HG02970 (cell line): ENCODE measurements at regions not wholly inside any gene's neighbourhood (a gene's known extent, or its start where the extent isn't known, plus 50 kb on each side); places are given as distances from the start of the nearest gene placed in this dataset.

ENCODE experiments used
- ATAC-seq: cut with Tn5 transposase; IDR thresholded peaks from one replicate; pipeline ENCODE4 v1.9.1; 2021; ENCODE audit warnings: mild to moderate bottlenecking, moderate library complexity, moderate number of reproducible peaks; ENCODE audit not compliant: unreplicated experiment, low FRiP score

DNA sequence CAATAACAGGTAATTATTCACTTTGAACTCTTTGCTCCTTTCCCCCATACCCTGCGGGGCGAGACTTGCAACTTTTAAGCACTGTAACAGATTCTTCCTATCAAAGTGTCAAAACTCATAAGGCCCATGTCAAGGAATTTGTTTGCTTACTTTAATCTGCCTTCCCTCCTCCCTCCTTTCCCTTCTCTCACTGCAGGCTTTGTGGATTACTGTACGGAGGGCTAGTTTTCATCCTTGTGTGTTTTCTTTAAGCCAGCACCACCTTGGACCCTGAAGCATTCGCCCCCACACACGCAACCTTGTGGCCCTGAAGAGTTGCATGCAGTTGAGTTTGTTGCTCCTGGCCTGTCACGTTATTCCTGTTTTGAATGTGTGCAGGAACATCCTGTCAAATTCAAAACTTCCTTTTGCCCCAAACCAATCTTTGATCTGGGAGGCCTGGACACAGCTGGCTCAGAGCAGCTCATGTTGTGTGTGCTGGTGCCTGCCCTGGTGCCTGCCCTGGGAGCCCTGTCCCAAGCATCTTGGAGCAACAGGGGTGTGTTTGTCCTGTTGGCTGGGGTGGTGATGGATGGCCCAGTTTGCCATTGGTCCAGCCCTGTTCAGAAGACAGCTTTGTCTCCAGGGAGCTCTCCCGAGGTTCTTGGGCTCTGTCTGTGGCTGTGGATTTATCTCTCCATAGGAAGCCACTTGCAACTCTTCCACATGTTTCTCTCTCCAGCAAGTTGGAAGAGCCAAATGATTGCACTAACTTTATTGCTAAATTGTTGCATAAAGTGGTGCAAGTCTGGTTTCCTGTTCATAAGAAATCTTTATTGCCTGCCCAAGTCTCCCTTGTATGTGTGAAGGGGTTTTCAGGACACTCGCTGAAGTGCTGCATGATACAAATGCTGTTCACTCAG is 199.6 kb downstream of the VAPA start:
- ATAC-seq, result no peak

DNA sequence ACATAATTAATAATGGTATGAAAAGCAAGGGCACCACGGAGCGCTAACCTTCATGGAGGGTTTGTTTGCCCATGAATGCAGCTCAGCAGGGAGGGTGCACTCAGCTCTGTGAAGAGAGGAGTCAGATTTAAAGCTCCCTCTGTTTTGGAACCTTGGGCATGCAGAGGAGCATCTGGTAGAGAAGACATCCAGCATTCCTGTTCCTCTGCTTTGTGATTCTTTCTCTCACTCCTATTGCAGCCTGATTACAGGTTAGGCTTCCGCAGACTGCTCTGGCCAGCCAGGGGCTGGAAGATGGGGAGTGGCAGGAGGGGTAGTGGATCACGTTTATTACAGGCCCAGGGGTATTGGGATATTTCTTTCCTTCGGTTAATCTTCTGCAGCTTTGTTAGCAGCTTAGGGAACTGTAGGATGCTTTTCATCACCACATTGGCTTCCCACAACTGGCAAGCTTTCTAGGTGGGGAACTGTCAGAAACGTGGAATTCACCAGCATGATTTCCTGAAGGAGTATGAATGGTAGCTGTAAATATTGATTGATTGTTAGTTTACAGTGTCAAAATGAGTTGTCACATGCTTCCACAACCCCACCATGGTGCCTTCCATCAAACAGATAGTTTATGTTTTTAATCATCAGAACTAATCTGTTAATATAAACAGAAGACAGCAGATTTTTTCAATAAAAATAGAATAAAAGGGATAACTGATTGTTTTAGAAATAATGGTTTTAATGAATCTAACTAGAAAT is 201.1 kb downstream of the VAPA start:
- no peak for ATAC-seq

DNA sequence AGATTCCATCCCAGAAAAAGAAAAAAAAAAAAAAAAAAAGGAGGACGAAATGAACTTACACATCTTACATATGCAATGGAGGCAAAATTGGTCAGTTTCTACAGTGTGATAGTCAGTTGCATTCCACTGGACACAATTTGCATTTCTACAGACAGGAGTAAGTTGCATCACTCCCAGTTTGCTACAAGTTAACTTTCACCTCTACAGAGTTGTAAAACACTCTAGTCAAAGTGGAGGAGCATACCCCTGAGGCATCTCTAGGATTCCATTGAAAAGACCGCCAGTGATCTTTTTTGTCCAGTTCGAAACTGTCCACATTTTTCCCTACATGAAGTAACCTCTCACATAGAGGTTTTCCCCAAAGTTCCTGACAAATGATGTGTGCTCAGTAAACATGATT is 202.8 kb downstream of the VAPA start:
- ATAC-seq, result no peak

DNA sequence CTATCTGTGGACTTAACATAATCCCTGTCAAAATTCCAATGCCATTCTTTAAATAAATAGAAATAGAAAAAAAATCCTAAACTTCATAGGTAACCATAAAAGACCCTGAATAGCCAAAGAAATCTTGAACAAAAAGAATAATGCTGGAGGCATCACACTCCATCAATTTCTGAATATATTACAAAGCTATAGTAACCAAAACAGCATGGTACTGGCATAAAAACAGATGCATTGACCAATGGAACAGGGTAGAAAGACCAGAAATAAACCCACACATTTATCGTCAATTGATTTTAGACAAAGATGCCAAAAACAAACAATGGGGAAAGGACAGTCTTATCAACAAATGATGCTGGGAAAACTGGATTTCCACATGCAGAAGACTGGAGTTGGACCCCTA is 205.7 kb downstream of the VAPA start:
- ATAC-seq, result no peak

DNA sequence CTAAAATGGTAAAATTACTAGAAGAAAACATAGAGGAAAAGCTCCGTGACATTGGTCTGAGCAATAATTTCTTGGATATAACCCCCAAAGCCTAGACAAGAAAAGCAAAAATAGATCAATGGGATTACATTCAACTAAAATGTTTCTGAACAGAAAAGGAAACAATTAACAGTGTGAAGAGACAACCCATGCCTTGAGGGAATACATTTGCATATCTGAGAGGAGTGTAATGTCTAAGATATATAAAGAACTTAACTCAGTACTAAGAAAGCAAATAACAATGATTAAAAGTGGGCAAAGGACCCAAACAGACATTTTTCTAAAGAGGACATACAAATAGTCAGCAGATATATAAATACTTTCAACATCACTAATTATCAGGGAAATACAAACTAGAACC is 206.2 kb downstream of the VAPA start:
- no peak for ATAC-seq

DNA sequence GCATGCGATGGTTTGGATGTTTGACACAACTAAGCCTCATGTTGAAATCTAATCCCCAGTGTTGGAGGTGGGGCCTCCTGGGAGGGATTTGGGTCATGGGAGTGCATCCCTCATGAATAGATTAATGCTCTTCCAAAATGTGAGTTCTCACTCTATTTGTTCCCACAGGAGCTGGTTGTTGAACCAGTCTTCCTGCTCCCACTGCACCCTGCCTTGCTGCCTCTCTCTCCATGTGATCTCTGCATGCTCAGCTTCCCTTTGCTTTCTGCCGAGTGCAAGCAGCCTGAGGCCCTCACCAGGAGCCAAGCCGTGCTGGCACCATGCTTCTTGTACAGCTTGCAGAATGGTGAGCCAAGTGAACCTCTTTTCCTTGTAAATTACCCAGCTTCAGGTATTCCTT is 206.8 kb downstream of the VAPA start:
- no peak for ATAC-seq

DNA sequence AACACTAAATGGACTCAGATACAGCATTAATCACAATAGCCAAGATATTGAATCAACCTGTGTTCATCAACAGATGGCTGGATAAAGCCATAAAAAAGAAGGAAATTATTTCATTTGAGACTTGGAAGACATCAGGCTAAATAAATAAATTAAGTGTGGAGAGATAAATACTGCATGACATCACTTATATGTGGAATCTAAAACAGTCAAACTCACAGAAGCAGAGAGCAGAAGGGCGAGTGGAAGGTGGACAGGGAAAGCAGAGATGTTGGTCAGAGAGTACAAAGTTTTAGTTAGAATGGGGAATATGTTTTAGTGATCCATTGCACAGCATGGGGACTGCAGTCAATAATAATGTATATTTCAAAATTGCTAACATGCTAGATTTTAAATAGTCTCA is 207.2 kb downstream of the VAPA start:
- no peak for ATAC-seq

DNA sequence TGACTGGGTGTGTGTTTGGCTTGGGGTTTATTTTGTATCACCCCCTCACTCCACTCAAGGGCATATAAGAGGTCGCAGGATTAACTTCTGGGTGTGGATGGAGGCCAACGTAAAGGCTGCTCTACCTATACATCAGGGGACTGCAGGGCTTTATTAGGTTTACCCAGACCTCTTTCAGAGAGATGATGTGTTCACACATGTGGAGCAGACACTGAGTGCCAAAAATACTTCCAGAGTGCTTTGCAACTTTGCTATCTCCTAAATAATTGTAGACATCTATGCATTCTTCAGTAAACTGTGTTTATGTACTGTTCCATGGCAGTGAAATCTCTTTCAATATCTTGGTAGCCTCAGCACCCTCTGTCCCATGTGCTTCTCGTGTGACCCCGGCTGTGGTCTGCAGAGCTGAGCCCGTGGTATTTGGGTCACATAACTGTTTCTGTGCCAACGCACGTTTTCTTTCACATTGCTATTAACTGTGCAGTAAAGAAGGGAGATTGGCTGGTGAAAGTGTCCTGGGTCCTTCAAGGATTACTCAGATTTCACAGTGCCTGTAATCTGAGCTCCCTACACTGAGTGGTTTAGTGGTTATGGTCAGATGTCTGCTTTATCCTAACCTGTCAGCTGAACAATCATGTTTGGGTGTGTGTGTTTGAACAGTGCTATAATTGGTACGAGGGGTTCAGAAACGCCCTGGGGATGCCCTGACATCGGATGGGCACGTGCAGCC is 208.1 kb downstream of the VAPA start:
- no peak for ATAC-seq

DNA sequence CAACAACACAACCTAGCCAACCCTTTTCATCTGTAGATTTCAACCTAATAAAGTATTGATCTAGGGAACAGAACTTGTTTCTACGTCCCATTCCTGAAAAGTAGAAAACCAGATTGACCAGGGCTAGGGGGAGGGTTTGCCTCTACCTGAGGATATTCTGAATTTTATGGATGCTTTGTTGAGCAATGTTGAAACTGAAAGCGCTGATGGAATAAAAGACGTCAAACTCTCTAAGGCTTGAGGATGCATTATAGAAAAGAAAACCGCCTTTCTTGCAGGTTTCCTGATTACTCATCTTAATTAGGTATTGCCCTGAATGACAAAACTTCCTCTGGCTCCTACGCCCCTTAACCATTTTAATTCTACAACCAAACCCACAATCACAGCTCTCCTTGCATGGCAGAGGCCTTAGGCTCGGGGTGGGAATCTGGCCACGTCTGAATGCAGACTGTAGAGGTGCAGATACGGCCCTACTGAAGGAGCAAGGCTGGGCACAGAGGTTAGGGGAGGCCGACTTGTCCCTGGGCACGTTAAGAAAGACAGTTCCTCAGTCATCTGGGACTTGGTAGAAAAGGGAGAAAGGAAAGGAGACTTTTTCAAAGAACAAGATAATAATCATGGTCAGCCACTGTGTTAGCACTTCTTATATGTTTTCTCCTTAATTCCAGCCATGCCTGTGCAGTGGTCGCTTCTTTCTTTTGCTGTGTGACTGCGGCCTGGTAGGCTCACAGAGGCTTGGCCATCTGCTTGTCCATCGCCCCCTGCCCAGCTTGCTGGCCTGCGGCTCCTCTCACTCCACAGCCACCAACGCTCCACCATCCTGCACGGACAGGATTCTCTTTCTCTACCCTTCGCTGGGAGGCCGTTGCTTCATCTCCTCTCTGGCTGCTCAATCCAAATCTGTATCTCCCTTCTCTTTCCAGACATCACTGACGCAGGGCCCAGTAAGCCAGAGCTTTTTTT is 209.5 kb downstream of the VAPA start:
- no peak for ATAC-seq

DNA sequence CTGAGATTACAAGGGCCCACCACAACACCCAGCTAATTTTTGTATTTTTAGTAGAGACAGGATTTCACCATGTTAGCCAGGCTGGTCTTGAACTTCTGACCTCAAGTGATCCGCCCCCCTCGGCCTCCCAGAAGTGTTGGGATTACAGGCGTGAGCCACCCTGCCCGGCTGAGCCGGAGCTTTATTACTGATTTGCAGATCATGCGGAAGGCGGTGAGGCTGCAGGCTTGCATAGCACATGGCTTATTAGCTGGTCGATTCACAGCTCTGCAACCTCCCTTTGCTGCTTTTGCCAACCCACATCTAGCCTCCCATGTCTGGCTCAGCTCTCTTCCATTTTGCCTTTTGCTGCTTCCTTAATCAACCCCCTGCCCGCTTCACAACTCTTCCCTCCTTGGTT is 210.3 kb downstream of the VAPA start:
- ATAC-seq, result no peak

DNA sequence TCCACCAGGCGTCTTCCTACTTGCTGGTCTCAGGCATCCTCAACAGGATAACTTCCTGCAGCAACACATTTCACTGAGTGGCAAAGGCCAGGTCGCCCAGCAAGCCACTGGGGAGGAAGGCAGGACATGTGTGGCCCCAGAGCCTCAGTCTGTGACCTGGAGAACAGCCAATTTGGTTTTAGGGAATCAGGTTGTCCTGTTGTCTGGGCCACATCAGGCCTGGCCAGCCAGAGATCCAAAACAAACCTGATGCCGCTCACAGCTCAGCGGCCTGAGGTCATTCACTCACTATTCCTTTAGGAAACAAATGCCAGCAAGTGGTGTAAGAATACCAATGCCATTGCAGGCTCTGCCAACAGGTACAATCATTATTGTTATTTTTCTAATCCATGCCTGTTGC is 210.7 kb downstream of the VAPA start:
- ATAC-seq, result no peak

DNA sequence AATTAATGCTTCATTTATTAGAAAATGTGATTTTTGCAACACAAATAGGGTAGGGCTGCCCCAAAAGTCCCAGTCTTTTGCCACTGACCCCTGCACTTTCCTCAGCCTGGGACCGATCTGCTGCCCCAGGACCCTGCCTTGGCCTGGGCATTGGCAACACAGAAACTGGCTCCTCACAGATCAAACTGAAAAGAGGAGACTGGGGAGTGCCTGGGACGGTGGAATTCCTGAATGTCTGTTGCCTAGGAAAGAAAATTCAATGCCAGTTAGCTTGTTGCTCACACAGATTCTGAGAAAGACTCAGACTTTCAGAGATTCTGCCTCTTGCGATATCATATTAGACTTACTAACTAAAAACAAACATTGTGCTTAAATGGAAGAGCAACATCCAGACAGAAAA is 211.2 kb downstream of the VAPA start:
- no peak for ATAC-seq

DNA sequence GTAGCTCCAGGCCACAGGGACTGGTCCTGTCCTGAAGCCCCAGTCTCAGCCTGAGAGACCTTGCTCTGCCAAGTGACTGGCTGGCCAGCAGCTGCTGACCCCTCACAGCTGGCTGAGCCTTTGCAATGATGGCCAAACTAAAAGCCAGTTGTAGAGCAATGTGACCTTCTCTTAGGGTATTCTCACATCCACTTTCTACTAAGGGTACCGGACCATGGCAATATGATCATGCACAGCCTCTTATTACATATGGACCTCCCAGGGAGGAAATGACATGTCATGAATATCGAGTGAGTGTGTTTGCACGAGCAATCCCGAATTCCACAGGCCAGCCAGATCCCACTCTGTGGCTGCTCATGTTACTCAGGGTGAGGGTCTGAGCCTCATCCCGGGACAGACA is 213.9 kb downstream of the VAPA start:
- no peak for ATAC-seq

DNA sequence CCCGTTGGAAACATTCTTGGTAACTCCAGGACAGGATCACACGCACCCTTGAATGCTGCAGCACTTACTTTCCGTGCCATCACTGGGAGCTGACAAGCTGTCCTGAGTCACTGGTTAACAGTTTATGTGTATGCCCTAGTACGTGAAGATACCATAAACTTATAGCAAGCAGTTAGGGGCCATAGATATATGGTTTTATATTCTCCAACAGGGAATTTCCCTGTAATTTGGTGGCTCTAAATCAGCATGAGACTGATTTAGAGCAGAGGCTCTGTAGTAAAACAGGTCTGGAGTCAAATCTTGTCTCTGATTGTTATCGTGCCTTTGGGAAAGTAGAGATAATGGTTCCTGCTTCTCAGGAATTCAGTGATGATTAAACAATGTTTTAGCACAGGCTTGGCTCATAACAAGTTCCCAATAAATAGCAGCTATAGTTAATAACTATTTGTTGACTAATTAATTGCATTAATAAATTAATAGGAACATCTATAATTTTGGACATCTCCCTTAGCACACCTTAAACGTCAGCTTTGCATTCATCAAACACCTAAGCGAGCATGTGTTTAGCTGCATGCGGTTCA is 215.2 kb downstream of the VAPA start:
- ATAC-seq, result no peak

DNA sequence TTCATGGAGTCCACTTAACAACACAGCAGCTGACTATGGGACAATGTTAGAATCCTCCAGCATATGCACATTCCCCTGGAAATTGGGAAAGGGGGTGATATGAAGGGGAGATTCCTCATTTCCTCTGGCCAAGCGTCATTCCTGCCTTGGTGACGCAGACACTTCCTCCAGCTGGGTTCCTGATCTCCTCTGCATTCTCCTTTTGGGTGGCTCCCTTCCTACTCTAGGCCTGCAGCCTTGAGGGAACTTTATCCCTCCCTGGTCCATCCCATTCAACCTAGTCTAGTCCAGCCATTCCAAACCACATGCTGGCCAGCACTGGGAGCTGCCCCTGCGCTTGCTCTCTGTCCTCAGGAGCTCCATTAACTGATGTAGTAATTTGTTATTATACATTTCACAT is 216.8 kb downstream of the VAPA start:
- no peak for ATAC-seq

DNA sequence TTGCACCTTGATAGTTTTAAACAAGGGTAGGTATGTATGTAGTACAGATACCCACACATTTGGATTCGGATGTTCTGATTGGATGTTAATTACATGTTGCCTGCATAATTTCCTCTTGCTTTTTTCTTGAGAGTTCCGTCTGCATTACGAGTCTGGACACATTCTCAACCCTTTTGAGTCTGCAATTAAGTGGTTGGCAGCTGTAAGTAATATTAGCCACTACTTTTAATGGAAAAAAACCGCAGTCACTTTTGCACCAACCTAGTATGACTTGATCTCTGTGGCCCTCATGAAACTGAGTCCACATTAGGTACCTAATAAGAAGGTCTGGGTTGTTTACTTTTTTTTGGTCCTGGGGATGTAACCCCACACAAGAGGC is 217.3 kb downstream of the VAPA start:
- ATAC-seq, result no peak

DNA sequence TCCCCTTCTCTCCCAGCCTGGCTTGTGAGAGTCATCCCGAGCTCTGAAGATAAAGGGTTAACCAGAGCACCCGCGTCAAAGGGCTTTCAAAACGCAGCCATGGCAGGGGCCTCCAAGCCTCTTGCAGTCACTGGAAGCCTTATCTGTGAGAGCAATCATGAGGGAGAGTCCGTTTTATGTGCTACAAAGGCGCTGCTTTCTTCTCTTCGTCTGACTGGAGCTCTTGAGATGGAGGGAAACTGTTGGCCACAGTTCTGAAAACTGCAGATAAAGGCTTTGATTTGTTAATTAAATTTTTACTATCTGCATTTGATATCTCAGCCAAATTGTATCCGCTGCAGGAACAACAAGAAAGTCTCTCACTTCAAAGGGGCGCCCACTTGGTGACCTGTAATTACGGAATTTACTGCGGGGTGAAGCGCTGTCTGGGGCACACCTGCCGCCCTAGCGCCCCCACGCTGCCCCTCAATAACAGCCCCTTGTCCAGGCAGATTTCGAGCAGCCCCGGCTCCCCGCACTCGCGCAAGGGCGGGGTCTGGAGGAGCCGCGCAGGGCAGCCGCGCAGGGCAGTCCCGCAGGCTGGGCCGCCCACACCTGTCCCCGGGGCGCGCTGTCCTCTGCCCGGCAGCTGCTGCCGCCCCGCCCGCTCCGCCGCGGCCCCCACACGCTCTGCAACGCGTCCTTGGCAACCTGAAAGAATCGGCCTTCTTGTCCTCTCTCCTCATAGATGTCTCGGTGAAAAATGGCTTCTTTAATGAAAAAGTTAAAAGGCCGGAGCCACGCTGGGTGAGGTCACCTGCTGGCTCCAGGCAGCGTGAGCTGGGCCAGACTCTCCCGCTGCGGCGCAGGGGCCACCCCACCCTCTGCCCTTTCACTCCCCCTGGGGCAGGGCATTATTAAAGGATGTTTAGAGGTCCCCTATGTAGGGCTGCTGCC is 217.9 kb downstream of the VAPA start:
- no peak for ATAC-seq

DNA sequence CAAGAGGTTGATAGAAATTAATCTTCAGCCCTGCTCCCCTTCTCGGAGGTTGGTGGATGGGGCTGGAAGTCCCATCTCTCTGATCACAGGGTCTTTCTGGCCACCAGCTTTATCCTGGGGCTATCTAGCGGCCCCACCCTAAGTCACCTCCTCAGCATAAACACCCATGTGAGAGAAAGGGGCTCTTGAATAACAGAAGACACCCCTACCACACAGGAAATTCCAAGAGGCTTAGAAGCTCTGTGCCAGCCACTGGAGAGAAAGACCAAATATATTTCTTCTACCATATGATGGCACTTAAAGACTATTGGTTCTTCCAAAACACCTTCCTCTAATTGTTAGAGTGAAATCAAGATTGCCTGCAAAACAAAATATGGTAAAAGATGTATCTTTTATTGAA is 219.7 kb downstream of the VAPA start:
- no peak for ATAC-seq

DNA sequence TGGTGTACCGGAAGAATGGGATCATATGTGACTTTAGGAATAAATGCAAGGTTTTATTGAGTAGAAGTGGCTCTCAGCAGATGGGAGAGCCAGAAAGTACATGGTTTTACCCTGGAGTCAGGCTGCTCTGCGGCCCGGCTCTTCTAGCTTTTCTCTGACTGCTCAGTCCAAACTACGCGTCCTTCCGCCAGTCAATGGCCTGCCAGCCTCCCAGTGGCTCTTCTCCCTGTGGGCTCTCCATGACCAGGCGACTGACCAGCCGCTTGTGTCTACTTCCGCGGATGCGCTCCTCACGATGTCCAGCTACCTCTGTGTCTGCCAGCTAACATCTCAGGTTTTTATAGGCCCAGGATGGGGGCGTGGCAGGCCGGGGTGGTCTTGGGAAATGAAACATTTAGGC is 220.4 kb downstream of the VAPA start:
- no peak for ATAC-seq
